OCI-LY3 (cell line): ENCODE measurements at regions not wholly inside any gene's neighbourhood (a gene's known extent, or its start where the extent isn't known, plus 50 kb on each side); places are given as distances from the start of the nearest gene placed in this dataset.

ENCODE experiments used
- CTCF ChIP-seq: fragments of 200-600, 300-600 bp; sonication (generic); IDR thresholded peaks from 2 replicates; pipeline ENCODE4 v1.5.1; 2014; ENCODE audit warnings: antibody characterized with exemption, low read length, low read depth
- EZH2phosphoT487 ChIP-seq: fragments of 200-600 bp; shearing (Covaris generic); IDR thresholded peaks from 2 replicates; pipeline ENCODE4 v1.6.1; 2018; ENCODE audit warnings: antibody characterized with exemption, mixed run types, low read depth

- TF ChIP-seq CTCF, result no peak
- TF ChIP-seq EZH2phosphoT487, result no peak
These were observed 285.0 kb downstream of the SQOR start for GRCh38 chr15:45919806-45920205.
